ENCODE measurements at regions not wholly inside any gene's neighbourhood (a gene's known extent, or its start where the extent isn't known, plus 50 kb on each side); places are given as distances from the start of the nearest gene placed in this dataset.
"Not testable (repeated sequence)": the region's sequence is repeated elsewhere in the genome, so short reads cannot be mapped to it uniquely, and the experiment has no call there.

GRCh38 chr7:76712926-76713325, 85.8 kb upstream of the POMZP3 start:
- TF ChIP-seq CTCF (IDR thresholded peaks at IDR 0.05 in 8 of 11, conservative IDR thresholded peaks at IDR 0.05 in 3 of 11); POLR2AphosphoS5 (IDR thresholded peaks at IDR 0.05): not testable (repeated sequence)
